ENCODE measurements at regions not wholly inside any gene's neighbourhood (a gene's known extent, or its start where the extent isn't known, plus 50 kb on each side); places are given as distances from the start of the nearest gene placed in this dataset.

DNA sequence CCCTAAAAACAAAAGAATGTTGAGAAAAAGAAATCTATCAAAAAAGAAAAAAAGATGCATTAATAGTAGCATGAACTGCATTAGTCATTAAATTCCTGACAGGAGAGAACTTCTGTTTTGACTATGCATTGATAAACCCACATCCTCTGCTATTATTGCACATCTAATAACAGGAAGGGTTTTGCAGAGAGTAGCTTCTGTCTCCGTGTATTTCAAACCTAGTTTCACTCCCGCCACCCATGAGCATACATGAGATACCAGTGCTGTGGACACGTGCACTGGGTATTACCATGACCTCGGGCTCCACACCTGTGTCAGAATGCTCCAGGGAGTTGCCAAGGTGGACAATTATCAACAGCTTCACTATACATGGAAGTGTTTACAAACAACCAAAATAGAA lies 449.1 kb upstream of the SOX5 start:
- no peaks in the 10 kb centered on the region for H3K9me3 Mint-ChIP-seq
- no peak overlapping the region for H3K4me3 Mint-ChIP-seq
- no peaks in the 10 kb centered on the region for H3K27me3 Mint-ChIP-seq
- H3K27ac Mint-ChIP-seq: no peak overlapping the region
- H3K36me3 Mint-ChIP-seq (ENCODE audit: low read depth): no peaks in the 10 kb centered on the region
- no peaks in the 10 kb centered on the region for H3K4me1 Mint-ChIP-seq (ENCODE audit: low read depth)
- no peak for DNase-seq

DNA sequence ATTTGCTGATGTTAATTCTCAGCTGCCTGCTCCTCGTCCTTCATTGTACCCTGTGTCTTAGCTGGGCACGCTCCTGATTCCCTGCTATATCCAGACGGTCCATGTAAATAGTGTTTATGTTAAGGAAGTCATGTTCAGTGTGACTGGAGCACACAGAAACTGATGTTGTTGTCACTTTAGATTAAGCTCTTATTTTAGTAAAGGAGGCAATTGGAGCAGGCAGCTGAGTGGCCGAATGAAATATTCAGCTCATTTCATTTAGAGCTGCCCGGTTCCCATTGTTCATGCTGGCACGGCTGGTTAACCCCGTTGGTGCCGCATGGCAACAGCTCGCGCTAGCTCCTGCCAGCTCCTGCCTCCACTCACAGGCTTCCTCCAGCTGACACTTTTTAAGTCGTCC lies 446.8 kb upstream of the SOX5 start:
- Mint-ChIP-seq H3K4me3 (no peak overlapping the region), H3K27ac (no peak overlapping the region), H3K36me3 (ENCODE audit: low read depth) (no peaks in the 10 kb centered on the region), H3K9me3 (peaks cover 6% of the 10 kb centered on the region), H3K4me1 (ENCODE audit: low read depth) (no peaks in the 10 kb centered on the region), H3K27me3 (no peaks in the 10 kb centered on the region)
- DNase-seq: no peak

DNA sequence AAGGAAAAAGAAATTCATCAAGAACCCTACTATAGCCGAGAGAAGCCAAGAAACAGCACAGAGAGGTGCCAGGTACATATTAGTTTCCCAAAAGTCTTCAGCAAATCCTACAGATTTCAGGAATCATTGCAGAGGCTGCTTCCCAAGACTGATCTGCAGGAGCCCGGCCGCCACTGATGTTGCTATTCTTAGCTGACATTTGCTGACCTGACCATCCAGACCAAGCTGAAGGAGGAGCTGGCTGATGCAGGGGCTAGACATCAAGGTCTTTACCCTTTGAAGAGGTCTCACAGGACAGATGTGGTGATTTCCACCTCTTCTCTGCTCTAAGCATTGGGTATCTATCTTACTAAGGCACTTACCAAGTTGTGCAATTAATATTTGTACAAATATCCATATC lies 444.8 kb upstream of the SOX5 start:
- Mint-ChIP-seq H3K9me3 (peaks cover 15% of the 10 kb centered on the region), H3K27ac (no peak overlapping the region), H3K36me3 (ENCODE audit: low read depth) (no peaks in the 10 kb centered on the region), H3K4me3 (no peak overlapping the region), H3K4me1 (ENCODE audit: low read depth) (no peaks in the 10 kb centered on the region), H3K27me3 (no peaks in the 10 kb centered on the region)
- DNase-seq: no peak

GRCh38 chr12:24393071-24393470 lies 443.6 kb upstream of the SOX5 start:
- no peaks in the 10 kb centered on the region for H3K4me1 Mint-ChIP-seq (ENCODE audit: low read depth)

DNA sequence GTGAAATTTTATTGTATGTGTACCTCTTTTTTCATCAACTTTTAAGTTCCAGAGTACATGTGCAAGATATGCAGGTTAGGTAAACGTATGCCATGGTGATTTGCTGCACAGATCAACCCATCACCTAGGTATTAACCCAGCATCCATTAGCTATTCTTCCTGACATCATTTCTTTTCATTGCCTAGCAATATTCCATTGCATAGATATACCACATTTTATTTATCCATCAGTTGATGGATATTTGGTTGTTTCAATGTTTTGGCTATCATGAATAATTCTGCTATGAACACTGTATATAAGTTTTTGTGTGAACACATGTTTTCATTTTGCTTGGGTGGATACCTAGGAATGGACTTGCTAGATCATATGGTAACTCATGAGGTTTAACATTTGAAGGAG lies 439.9 kb upstream of the SOX5 start:
- H3K9me3 Mint-ChIP-seq: peaks cover 15% of the 10 kb centered on the region
- no peak for DNase-seq
- no peaks in the 10 kb centered on the region for H3K36me3 Mint-ChIP-seq (ENCODE audit: low read depth)
- no peaks in the 10 kb centered on the region for H3K27me3 Mint-ChIP-seq
- no peaks in the 10 kb centered on the region for H3K4me1 Mint-ChIP-seq (ENCODE audit: low read depth)
- no peak overlapping the region for H3K4me3 Mint-ChIP-seq
- H3K27ac Mint-ChIP-seq: no peak overlapping the region

More at GRCh38 chr12:24393071-24393470, 443.6 kb upstream of the SOX5 start:
- no peak overlapping the region for H3K4me3 Mint-ChIP-seq
- H3K9me3 Mint-ChIP-seq: peaks cover 15% of the 10 kb centered on the region
- H3K36me3 Mint-ChIP-seq (ENCODE audit: low read depth): no peaks in the 10 kb centered on the region
- H3K27ac Mint-ChIP-seq: no peak overlapping the region
- DNase-seq: no peak
- no peaks in the 10 kb centered on the region for H3K27me3 Mint-ChIP-seq

DNA sequence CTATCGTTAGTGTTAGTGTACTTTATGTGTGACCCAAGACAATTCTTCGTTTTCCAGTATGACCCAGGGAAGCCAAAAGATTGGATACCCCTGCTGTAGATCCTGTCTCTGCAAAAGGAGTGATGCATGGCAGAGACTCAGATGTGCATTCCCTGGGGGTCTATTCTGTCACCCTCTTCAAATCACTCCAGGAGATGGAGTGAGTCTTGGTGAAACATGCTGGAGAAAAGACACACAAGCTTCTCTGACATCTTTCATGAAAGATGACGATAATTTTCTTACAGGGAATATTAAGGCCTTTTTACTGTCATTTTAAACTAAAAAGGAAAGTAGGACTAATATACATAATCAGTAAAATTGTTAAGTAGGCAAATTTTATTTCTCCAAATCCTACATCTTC lies 437.9 kb upstream of the SOX5 start:
- no peak overlapping the region for H3K4me3 Mint-ChIP-seq
- H3K27me3 Mint-ChIP-seq: no peaks in the 10 kb centered on the region
- no peak overlapping the region for H3K27ac Mint-ChIP-seq
- H3K4me1 Mint-ChIP-seq (ENCODE audit: low read depth): no peaks in the 10 kb centered on the region
- DNase-seq: no peak
- H3K9me3 Mint-ChIP-seq: peaks cover 17% of the 10 kb centered on the region
- H3K36me3 Mint-ChIP-seq (ENCODE audit: low read depth): no peaks in the 10 kb centered on the region

GRCh38 chr12:24386836-24387235 lies 437.4 kb upstream of the SOX5 start:
- H3K36me3 Mint-ChIP-seq (ENCODE audit: low read depth): no peaks in the 10 kb centered on the region
- H3K4me3 Mint-ChIP-seq: no peak overlapping the region
- no peak for DNase-seq
- no peaks in the 10 kb centered on the region for H3K4me1 Mint-ChIP-seq (ENCODE audit: low read depth)
- H3K9me3 Mint-ChIP-seq: peaks cover 17% of the 10 kb centered on the region
- no peak overlapping the region for H3K27ac Mint-ChIP-seq
- no peaks in the 10 kb centered on the region for H3K27me3 Mint-ChIP-seq

GRCh38 chr12:24381790-24382189 lies 432.3 kb upstream of the SOX5 start:
- no peaks in the 10 kb centered on the region for H3K27me3 Mint-ChIP-seq
- no peak overlapping the region for H3K27ac Mint-ChIP-seq
- H3K4me1 Mint-ChIP-seq (ENCODE audit: low read depth): no peaks in the 10 kb centered on the region
- DNase-seq: no peak
- H3K36me3 Mint-ChIP-seq (ENCODE audit: low read depth): no peaks in the 10 kb centered on the region
- H3K9me3 Mint-ChIP-seq: peaks cover 8% of the 10 kb centered on the region
- no peak overlapping the region for H3K4me3 Mint-ChIP-seq

GRCh38 chr12:24379861-24380521 lies 430.5 kb upstream of the SOX5 start:
- Mint-ChIP-seq H3K4me3 (no peak overlapping the region), H3K36me3 (ENCODE audit: low read depth) (no peaks in the 10 kb centered on the region), H3K27ac (no peak overlapping the region), H3K9me3 (peaks cover 8% of the 10 kb centered on the region), H3K4me1 (ENCODE audit: low read depth) (no peaks in the 10 kb centered on the region), H3K27me3 (no peaks in the 10 kb centered on the region)
- DNase-seq: no peak

DNA sequence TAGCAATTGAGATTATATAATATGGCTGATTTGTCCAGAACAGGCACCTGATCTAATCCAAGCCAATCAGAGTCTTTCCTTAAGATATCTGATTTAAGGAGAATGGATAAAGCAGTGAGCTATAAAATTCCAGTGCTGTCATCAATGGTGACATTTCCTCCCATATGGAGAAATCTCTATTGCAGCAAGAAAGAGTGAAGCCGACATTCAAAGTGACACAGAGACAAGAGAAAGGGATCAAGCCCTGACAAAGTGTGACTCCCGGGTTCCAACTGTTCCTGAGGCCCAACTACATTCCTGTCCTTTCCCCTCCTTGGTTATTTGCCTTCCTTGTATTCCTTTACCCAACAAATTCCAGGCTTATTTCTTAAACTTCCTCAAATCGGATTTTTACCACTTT lies 430.0 kb upstream of the SOX5 start:
- Mint-ChIP-seq H3K4me3 (no peak overlapping the region), H3K27ac (no peak overlapping the region), H3K36me3 (ENCODE audit: low read depth) (no peaks in the 10 kb centered on the region), H3K9me3 (peaks cover 8% of the 10 kb centered on the region), H3K4me1 (ENCODE audit: low read depth) (no peaks in the 10 kb centered on the region), H3K27me3 (no peaks in the 10 kb centered on the region)
- DNase-seq: no peak

- DNase-seq: no peak
- H3K27ac Mint-ChIP-seq: no peak overlapping the region
- H3K4me3 Mint-ChIP-seq: no peak overlapping the region
- no peaks in the 10 kb centered on the region for H3K4me1 Mint-ChIP-seq (ENCODE audit: low read depth)
- peaks cover 8% of the 10 kb centered on the region for H3K9me3 Mint-ChIP-seq
- no peaks in the 10 kb centered on the region for H3K27me3 Mint-ChIP-seq
- H3K36me3 Mint-ChIP-seq (ENCODE audit: low read depth): no peaks in the 10 kb centered on the region
Measured at GRCh38 chr12:24378548-24379407, 429.3 kb upstream of the SOX5 start.

GRCh38 chr12:24374452-24374851 lies 425.0 kb upstream of the SOX5 start:
- no peaks in the 10 kb centered on the region for H3K27me3 Mint-ChIP-seq
- H3K4me1 Mint-ChIP-seq (ENCODE audit: low read depth): no peaks in the 10 kb centered on the region
- no peak overlapping the region for H3K4me3 Mint-ChIP-seq
- H3K9me3 Mint-ChIP-seq: no peaks in the 10 kb centered on the region
- no peak overlapping the region for H3K27ac Mint-ChIP-seq
- no peaks in the 10 kb centered on the region for H3K36me3 Mint-ChIP-seq (ENCODE audit: low read depth)
- no peak for DNase-seq

DNA sequence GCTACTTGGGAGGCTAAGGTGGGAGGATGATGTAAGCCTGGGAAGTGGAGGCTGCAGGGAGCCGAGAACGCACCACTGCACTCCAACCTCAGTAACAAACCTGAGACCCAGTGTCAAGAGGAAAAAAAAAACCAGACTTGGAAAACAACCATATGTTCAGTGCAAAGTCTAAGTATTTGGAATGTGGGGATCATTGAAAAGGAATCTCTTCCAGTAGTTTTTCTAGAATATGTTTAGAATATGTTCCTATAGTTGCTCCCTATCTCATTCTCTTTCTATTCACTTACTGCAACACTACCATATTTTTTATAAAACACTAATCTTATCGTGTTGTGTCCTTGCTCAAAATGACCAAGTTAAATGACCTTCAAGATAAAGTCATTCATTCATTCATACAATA lies 423.5 kb upstream of the SOX5 start:
- no peaks in the 10 kb centered on the region for H3K36me3 Mint-ChIP-seq (ENCODE audit: low read depth)
- H3K4me1 Mint-ChIP-seq (ENCODE audit: low read depth): no peaks in the 10 kb centered on the region
- DNase-seq: no peak

DNA sequence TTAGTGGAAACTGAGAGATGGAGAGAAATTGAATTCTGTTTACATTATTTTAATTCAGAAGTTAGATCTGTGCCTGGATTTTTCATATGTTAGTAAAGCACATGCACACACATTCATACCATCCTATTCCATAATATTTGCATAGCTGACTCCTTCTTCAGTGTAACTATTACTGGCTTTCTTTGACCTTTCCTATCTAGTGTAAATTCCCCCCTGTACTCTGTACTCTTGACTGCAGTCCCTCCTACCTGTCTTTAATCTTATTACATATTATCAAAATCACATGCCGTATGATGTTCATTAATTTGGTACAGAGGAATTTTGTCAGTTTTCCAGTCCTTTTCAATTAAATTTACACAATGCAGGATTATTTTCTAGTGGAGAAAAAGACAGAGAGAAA lies 417.0 kb upstream of the SOX5 start:
- H3K36me3 Mint-ChIP-seq (ENCODE audit: low read depth): no peaks in the 10 kb centered on the region
- no peaks in the 10 kb centered on the region for H3K9me3 Mint-ChIP-seq
- H3K4me3 Mint-ChIP-seq: no peak overlapping the region
- H3K27ac Mint-ChIP-seq: no peak overlapping the region
- no peaks in the 10 kb centered on the region for H3K27me3 Mint-ChIP-seq
- DNase-seq: no peak
- no peaks in the 10 kb centered on the region for H3K4me1 Mint-ChIP-seq (ENCODE audit: low read depth)

More for the DNA sequence above, 423.5 kb upstream of the SOX5 start:
- no peaks in the 10 kb centered on the region for H3K9me3 Mint-ChIP-seq
- no peaks in the 10 kb centered on the region for H3K27me3 Mint-ChIP-seq
- H3K27ac Mint-ChIP-seq: no peak overlapping the region
- H3K4me3 Mint-ChIP-seq: no peak overlapping the region

DNA sequence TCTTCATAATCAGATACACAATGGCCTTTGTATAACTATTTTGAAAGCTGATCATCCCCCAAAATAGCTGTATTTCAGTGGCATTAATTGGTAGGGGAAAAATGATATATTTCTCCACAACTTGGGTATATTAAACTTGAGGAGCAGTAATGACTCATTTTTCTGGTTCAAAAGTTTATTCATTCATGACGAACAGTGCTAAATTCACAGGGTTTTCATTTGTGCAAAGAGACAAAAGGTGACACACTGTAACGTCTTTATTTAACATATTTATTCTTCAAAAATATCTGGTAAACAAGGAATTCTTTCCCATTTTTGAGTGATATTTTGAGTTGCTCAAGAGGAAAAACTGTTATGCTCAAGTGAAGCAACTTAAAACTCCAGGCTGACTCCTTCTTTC lies 415.5 kb upstream of the SOX5 start:
- no peaks in the 10 kb centered on the region for H3K9me3 Mint-ChIP-seq
- no peak for DNase-seq
- H3K27ac Mint-ChIP-seq: no peak overlapping the region
- H3K4me1 Mint-ChIP-seq (ENCODE audit: low read depth): no peaks in the 10 kb centered on the region
- no peaks in the 10 kb centered on the region for H3K36me3 Mint-ChIP-seq (ENCODE audit: low read depth)
- no peak overlapping the region for H3K4me3 Mint-ChIP-seq
- no peaks in the 10 kb centered on the region for H3K27me3 Mint-ChIP-seq
